GM12873 (cell line): ENCODE measurements at regions not wholly inside any gene's neighbourhood (a gene's known extent, or its start where the extent isn't known, plus 50 kb on each side); places are given as distances from the start of the nearest gene placed in this dataset.

ENCODE experiments used
- TF ChIP-seq, protein P1 (sequence below): IDR thresholded peaks from 2 replicates; pipeline ENCODE4 v1.5.1; 2012; ENCODE audit warnings: low read depth, mild to moderate bottlenecking, moderate library complexity, low read length, control low read depth; ENCODE audit not compliant: insufficient read depth; ENCODE audit errors: missing control alignments

DNA sequence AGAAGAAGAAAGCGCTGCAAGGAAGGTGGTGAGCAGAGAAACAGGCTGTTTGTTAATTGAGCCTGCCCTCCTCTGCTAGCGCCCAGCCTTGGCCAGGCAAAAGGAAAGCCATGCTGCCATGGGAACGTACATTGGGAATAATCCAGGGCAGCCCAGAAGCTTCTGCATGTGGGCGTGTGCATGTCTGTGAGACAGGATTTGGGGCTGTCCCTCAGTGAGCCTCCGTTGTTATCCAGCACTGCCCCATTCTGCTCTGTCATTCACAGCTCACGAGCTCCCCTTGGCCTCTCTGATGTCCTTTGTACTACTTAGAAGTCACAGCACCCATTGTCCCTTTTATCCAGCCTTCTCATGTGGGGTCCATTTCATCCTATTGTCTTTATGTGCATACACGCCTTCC is 239.1 kb upstream of the ROPN1 start:
- TF ChIP-seq, protein P1, sequence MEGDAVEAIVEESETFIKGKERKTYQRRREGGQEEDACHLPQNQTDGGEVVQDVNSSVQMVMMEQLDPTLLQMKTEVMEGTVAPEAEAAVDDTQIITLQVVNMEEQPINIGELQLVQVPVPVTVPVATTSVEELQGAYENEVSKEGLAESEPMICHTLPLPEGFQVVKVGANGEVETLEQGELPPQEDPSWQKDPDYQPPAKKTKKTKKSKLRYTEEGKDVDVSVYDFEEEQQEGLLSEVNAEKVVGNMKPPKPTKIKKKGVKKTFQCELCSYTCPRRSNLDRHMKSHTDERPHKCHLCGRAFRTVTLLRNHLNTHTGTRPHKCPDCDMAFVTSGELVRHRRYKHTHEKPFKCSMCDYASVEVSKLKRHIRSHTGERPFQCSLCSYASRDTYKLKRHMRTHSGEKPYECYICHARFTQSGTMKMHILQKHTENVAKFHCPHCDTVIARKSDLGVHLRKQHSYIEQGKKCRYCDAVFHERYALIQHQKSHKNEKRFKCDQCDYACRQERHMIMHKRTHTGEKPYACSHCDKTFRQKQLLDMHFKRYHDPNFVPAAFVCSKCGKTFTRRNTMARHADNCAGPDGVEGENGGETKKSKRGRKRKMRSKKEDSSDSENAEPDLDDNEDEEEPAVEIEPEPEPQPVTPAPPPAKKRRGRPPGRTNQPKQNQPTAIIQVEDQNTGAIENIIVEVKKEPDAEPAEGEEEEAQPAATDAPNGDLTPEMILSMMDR, result no peak

DNA sequence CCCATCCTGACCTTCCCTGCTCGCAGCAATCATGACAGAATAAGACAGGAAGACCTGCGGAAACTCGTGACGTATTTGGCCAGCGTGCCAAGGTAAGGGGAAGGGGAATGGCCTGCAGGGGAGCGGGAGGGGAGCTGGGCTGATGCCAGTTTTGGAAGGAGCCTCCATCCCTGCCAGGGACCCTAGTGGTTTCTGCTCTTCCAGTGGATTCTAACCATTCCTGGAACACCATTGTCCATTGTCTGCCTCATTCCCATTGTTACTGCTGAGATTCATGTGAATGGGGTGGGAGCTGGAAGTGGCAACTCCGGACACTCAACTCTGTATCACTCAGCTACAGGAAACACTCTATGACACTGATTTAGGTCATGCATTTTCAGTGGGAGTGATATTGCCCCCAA is 242.9 kb upstream of the ROPN1 start:
- TF ChIP-seq, protein P1, result no peak

DNA sequence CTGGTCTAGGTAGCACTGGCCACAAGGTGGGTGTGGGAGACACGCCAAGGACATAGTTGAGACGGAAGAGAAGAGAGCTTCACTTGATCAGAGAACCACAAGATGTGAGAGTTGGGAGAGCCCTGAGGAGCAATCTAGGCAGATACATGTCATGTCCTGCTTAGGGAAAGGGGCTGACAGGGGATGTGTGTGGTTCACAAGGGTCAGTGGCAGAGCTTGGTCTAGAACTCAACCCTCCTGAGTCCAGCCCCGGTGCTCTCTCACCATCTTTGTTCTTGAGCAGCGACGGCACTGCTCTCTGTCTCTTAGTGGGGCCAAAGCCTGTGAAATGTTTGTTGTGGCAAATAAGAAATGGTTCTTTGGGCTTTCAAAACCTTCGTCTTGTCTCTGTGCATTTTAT is 243.5 kb upstream of the ROPN1 start:
- TF ChIP-seq, protein P1, result no peak

DNA sequence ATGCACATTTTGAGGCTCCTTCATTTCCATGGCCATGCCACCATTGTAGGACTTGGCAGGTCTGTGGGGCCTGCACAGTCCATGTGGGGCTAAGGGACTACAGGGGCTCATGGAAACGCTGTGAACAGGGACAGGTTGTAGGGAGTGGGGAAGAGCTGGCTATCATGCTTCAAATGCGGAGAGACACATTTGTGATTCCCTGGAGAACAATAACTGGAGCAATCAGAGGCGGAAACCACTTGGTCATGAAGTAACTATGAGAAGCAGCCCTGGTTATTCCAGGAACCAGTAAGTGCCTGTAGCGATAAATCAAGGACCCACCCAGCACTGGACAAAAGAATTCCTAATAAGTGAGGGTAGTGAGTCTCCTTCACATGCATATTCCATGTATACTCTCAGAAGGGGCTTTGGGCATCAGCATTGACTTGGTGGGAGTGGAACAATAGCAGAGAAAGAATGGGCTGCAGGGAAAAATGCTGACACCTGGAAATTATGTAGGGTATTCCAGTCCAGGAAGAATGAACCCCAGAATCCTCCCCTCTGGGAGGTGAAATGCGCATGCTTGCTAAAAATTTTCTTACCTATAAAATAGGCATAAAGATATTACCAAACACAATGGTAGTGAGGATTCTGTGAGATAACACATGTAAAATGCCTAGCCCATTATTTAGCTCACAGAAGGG is 251.4 kb upstream of the ROPN1 start:
- TF ChIP-seq, protein P1, result no peak

DNA sequence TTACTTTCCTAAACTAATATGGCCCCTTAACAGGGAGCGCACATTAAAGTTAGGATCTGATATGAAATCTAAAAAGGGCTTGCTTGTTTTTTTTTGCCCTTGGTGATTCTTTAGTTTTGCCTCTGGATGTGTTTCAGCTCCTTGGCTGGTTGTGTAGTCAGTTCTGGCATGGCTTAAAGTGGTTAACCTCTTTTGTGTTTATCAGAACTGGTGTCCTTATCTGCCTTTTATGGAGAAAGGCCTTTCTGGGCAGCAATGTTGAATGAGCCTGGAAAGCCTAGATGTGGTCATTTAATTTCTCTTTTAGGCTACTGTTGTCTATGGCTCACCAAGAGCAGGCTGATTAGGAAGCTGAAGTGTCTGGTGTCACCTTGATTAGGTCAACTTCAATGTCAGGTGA is 254.5 kb upstream of the ROPN1 start:
- TF ChIP-seq, protein P1, result no peak

DNA sequence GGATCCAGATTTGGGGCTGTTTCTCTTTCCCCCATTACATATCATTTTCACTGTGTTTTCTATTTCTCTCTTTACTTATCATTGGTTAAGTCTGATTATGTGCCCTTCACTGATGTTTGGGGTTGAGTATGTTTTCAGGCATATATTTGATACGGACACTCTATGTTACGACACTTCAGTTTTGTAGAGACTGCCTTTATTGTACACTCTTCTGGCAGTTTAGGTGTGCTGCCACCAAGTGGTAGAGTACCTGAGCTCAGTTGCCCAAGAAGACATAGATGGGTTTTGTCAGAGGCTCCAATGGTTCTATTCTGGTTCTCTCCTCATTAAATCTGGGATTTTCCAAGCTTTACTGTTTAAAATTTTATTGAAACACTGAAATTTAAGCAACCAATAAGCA is 255.0 kb upstream of the ROPN1 start:
- TF ChIP-seq, protein P1, result peak; percentile 66

DNA sequence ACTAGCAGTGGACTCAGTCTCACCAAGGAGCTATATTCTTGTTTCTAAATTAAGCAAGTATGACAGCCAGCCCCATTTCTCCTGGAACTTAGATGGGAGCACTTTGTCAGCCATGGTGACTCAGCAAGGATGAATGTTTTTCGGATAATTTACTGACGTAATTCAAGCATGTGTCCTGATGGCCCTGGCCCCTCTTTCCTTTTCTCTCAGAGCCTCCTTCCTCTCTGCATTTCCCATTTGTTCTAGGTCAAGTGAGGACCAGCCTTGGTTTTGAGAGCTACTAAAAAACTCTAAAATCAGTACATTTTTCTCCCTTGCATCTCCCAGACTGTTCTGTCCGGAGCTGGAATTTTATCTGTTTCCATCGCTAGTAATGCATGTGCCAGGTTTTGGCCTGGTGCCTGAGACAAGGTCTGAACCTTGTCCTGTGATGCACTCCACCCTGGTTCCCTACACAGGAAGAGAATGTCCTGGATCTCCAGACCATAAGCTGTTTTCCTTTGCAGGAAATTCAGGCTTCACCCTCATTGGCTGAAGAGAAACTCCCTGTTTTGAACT is 256.6 kb upstream of the ROPN1 start:
- TF ChIP-seq, protein P1, result no peak
